Heart left ventricle (tissue), 13 donors: ENCODE measurements at regions not wholly inside any gene's neighbourhood (a gene's known extent, or its start where the extent isn't known, plus 50 kb on each side); places are given as distances from the start of the nearest gene placed in this dataset.

Experiments
- POLR2A ChIP-seq, 2 donors: fragments of 450-650 bp; IDR thresholded peaks; one replicate each; pipeline ENCODE4 v1.6.1; 2017; ENCODE audit warnings: antibody characterized with exemption in 2 of 2, mild to moderate bottlenecking in 2 of 2, moderate library complexity in 2 of 2
- TF ChIP-seq, protein P1 (sequence below), 12 donors: fragments of 200-600 bp; sonication (generic) in 4 of 12; IDR thresholded peaks; one replicate each; pipeline versions ENCODE4 v1.5.0 to v1.8.0; 2018 to 2022; ENCODE audit warnings: antibody characterized with exemption in 12 of 12, mild to moderate bottlenecking in 5 of 12
- donor health status: ischemic (EF 13 %, LVEDD 7.1; RV severe dilation, severe dysfunction).
- donor health status: DM: no; HTN: yes; CAD: no.
- donor health status: DM: no; HTN: no; CAD: no.
- donor health status: ischemic (EF 25% LVEDD 6.9; RV normal size, moderate dysfunction).
- donor health status: ischemic (EF 25% LVEDD 5.7; RV mildly dilated, moderate dysfunction).
- donor health status: ischemic (EF 35%, LVEDD 5.7; RV mildly dilated, moderate dysfunction).
- donor health status: nonischemic (EF 11% LVEDD 7.7; RV severe dilation, severe dysfunction).
- donor health status: DM: yes; HTN: yes; CAD: no.
- donor health status: PGD.
- donor health status: ischemic (EF 29% LVEDD 5.4; RV normal size, mild dysfunction).
- donor health status: nonischemic (EF 23%, LVEDD 6.1; RV moderate dilation, normal function).

- no peak for TF ChIP-seq POLR2A (IDR thresholded peaks at IDR 0.05)
- TF ChIP-seq, protein P1, sequence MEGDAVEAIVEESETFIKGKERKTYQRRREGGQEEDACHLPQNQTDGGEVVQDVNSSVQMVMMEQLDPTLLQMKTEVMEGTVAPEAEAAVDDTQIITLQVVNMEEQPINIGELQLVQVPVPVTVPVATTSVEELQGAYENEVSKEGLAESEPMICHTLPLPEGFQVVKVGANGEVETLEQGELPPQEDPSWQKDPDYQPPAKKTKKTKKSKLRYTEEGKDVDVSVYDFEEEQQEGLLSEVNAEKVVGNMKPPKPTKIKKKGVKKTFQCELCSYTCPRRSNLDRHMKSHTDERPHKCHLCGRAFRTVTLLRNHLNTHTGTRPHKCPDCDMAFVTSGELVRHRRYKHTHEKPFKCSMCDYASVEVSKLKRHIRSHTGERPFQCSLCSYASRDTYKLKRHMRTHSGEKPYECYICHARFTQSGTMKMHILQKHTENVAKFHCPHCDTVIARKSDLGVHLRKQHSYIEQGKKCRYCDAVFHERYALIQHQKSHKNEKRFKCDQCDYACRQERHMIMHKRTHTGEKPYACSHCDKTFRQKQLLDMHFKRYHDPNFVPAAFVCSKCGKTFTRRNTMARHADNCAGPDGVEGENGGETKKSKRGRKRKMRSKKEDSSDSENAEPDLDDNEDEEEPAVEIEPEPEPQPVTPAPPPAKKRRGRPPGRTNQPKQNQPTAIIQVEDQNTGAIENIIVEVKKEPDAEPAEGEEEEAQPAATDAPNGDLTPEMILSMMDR (IDR thresholded peaks at IDR 0.05) = no peak
Measured at GRCh38 chr5:7068156-7068555, 327.8 kb upstream of the ADCY2 start.
